Panc1 (cell line): ENCODE measurements at regions not wholly inside any gene's neighbourhood (a gene's known extent, or its start where the extent isn't known, plus 50 kb on each side); places are given as distances from the start of the nearest gene placed in this dataset.

ENCODE experiments used
- ATAC-seq: fragments of 200-7000 bp; cut with Tn5 transposase; 2 replicates; pipeline ENCODE4 v1.9.1; 2020; ENCODE audit warnings: mild to moderate bottlenecking, moderate library complexity
- BruUV-seq: library from RNA; stranded (reverse); fragments of 400-500 nt; replicated peaks from 2 replicates; lab custom pipeline; 2021; lab: Mats Ljungman, UMichigan
- CTCF ChIA-PET: fragments of 300-600 bp; sonication (Branson Sonifier 250); formaldehyde crosslinking; loops from one replicate; lab custom pipeline; 2022; ENCODE audit warnings: antibody characterized with exemption; lab: Charles Lee
- POLR2A ChIA-PET: fragments of 300-600 bp; sonication (Branson Sonifier 250); formaldehyde crosslinking; loops from one replicate; lab custom pipeline; 2022; ENCODE audit warnings: antibody characterized with exemption; lab: Charles Lee
- DNase-seq: peaks from one replicate; pipeline ENCODE4 v3.0.0-alpha.2; 2010; ENCODE audit warnings: low read depth, low spot score
- H3K27ac ChIP-seq: 2 replicates; pipeline ENCODE4 v1.5.1; 2011; ENCODE audit warnings: mild to moderate bottlenecking, low read length, inconsistent platforms
- H3K27me3 ChIP-seq: fragments of 200-500 bp; sonication (Bioruptor generic); 2 replicates; pipeline ENCODE4 v1.6.0; 2014; ENCODE audit warnings: low read length, inconsistent platforms; ENCODE audit not compliant: control insufficient read depth, insufficient read depth
- H3K36me3 ChIP-seq: fragments of 200-500 bp; sonication (Bioruptor generic); 2 replicates; pipeline ENCODE4 v1.5.1; 2014; ENCODE audit warnings: inconsistent platforms, mild to moderate bottlenecking, low read length, moderate library complexity; ENCODE audit not compliant: control insufficient read depth, insufficient read depth
- H3K4me1 ChIP-seq: 2 replicates; pipeline ENCODE4 v1.5.1; 2011; ENCODE audit warnings: inconsistent platforms, mild to moderate bottlenecking, low read length, moderate library complexity; ENCODE audit not compliant: control insufficient read depth, insufficient read depth
- H3K4me3 ChIP-seq, 2 experiments: 2 replicates each; pipeline ENCODE4 v1.5.1; 2011 to 2012; ENCODE audit warnings: low read depth in 2 of 2, low read length in 2 of 2, mild to moderate bottlenecking in 2 of 2, inconsistent platforms in 1 of 2, moderate library complexity in 1 of 2
- H3K9me3 ChIP-seq: fragments of 200-500 bp; sonication (Bioruptor generic); 2 replicates; pipeline ENCODE4 v1.5.1; 2014; ENCODE audit warnings: low read depth, mild to moderate bottlenecking, inconsistent platforms, low read length, moderate library complexity; ENCODE audit not compliant: control insufficient read depth, insufficient read depth
- POLR2AphosphoS5 ChIP-seq: IDR thresholded peaks from 2 replicates; pipeline ENCODE4 v1.6.1; 2012; ENCODE audit warnings: mild to moderate bottlenecking, low read depth, low read length, moderate library complexity
- SIN3A ChIP-seq: IDR thresholded peaks from 2 replicates; pipeline ENCODE4 v1.6.1; 2012; ENCODE audit warnings: low read depth, mild to moderate bottlenecking, low read length, moderate library complexity, borderline replicate concordance; ENCODE audit not compliant: insufficient read depth
- TCF7L2 ChIP-seq: IDR thresholded peaks from 2 replicates; pipeline ENCODE4 v1.6.1; 2011; ENCODE audit warnings: mild to moderate bottlenecking, low read depth, low read length, inconsistent platforms
- in situ Hi-C: cut with HindIII; loops from 2 replicates; pipeline ENCODE4 v1.10.0; 2016; ENCODE audit warnings: low sequenced_read_pairs, low pct_unique_long_range_greater_than_20kb
- intact Hi-C: fragments of 100-400 bp; cut with micrococcal nuclease; formaldehyde crosslinking; loops from one replicate; pipeline ENCODE4 v1.10.0; 2022; ENCODE audit not compliant: unreplicated experiment
- TF ChIP-seq, protein P1 (sequence below): fragments of 450-650 bp; IDR thresholded peaks from 2 replicates; pipeline ENCODE4 v1.5.1; 2017; ENCODE audit warnings: mild to moderate bottlenecking
- TF ChIP-seq, protein P2 (sequence below), 2 experiments: IDR thresholded peaks; 2 replicates each; pipeline ENCODE4 v1.6.1; 2011 to 2012; ENCODE audit warnings: low read depth in 2 of 2, control low read depth in 1 of 2, low read length in 1 of 2, mild to moderate bottlenecking in 1 of 2, moderate library complexity in 1 of 2; ENCODE audit not compliant: insufficient read depth in 1 of 2

DNA sequence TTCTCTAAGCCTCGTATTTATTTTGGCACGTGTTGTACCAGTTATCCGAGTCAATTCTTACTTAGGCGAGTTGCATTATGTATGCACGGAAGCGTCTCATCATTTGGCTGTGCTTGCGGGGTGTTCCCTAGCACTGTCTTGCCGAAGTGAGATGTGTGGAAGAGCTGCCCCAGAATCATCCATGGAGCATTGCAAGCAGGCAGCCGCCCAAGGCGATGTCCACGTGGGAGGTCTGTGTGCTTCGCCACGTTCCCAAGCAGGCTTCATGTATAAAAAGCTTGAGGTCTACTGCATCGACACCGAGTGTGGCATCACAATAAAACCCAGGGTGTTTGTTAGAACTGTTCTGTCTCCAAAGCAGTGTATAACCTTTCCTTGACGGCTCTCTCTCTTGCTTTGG, 849.9 kb downstream of the DCDC2C start:
- DNase-seq (no peak), ATAC-seq (no peak)
- H3K4me3 ChIP-seq, result no peak overlapping the region
- no TSS peak for BruUV-seq
- ChIA-PET POLR2A (no interaction called here), CTCF (no interaction called here)
- H3K27me3 ChIP-seq, result no peaks in the 10 kb centered on the region
- H3K27ac ChIP-seq, result no peak overlapping the region
- no peaks in the 10 kb centered on the region for H3K36me3 ChIP-seq
- in situ Hi-C loops, result no loop called here
- TF ChIP-seq, protein P1, sequence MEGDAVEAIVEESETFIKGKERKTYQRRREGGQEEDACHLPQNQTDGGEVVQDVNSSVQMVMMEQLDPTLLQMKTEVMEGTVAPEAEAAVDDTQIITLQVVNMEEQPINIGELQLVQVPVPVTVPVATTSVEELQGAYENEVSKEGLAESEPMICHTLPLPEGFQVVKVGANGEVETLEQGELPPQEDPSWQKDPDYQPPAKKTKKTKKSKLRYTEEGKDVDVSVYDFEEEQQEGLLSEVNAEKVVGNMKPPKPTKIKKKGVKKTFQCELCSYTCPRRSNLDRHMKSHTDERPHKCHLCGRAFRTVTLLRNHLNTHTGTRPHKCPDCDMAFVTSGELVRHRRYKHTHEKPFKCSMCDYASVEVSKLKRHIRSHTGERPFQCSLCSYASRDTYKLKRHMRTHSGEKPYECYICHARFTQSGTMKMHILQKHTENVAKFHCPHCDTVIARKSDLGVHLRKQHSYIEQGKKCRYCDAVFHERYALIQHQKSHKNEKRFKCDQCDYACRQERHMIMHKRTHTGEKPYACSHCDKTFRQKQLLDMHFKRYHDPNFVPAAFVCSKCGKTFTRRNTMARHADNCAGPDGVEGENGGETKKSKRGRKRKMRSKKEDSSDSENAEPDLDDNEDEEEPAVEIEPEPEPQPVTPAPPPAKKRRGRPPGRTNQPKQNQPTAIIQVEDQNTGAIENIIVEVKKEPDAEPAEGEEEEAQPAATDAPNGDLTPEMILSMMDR, result no peak
- intact Hi-C loops, result no loop called here
- H3K4me1 ChIP-seq, result no peaks in the 10 kb centered on the region
- peaks cover 3% of the 10 kb centered on the region; the same call in 1 of the 2 replicates for H3K9me3 ChIP-seq

DNA sequence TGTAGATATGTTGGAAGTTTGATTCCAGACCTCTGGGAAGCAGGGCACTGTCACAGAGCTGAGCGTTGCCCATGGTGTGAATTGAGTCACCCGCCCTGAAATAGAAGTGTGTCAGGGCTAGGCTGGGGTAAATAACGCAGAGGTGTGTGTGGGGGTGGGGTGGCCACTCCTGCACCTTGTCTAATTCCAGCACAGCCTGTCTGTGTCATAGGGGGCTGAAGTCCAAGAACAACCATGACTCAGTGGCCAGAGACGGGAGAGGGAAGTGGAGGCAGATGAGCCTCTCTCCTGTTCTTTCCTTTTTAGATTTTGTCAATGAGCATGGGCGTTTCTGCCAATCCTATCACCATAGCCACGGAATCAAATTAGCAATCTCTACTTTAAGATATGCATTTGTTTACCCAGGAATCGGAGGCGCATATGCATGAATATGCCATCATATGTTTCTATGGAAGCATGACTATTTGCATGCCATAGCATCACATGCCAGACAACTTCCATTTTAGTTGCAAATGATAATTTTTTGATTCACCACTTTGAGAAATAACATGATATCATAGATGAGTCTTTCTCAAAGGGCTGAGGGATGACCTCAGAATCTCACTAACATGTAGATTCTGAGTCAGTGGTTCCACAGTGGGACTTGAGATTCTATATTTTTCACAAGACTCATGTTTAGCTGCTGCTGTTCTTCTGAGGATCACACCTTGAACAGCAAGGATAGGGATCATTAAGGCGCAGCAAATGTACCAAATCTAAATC, 852.9 kb downstream of the DCDC2C start:
- Histone ChIP-seq H3K27me3 (no peaks in the 10 kb centered on the region), H3K9me3 (peaks cover 3% of the 10 kb centered on the region; the same call in 1 of the 2 replicates), H3K4me1 (no peaks in the 10 kb centered on the region), H3K36me3 (no peaks in the 10 kb centered on the region), H3K27ac (no peak overlapping the region), H3K4me3 (no peak overlapping the region)
- TF ChIP-seq, protein P2, sequence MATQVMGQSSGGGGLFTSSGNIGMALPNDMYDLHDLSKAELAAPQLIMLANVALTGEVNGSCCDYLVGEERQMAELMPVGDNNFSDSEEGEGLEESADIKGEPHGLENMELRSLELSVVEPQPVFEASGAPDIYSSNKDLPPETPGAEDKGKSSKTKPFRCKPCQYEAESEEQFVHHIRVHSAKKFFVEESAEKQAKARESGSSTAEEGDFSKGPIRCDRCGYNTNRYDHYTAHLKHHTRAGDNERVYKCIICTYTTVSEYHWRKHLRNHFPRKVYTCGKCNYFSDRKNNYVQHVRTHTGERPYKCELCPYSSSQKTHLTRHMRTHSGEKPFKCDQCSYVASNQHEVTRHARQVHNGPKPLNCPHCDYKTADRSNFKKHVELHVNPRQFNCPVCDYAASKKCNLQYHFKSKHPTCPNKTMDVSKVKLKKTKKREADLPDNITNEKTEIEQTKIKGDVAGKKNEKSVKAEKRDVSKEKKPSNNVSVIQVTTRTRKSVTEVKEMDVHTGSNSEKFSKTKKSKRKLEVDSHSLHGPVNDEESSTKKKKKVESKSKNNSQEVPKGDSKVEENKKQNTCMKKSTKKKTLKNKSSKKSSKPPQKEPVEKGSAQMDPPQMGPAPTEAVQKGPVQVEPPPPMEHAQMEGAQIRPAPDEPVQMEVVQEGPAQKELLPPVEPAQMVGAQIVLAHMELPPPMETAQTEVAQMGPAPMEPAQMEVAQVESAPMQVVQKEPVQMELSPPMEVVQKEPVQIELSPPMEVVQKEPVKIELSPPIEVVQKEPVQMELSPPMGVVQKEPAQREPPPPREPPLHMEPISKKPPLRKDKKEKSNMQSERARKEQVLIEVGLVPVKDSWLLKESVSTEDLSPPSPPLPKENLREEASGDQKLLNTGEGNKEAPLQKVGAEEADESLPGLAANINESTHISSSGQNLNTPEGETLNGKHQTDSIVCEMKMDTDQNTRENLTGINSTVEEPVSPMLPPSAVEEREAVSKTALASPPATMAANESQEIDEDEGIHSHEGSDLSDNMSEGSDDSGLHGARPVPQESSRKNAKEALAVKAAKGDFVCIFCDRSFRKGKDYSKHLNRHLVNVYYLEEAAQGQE (IDR thresholded peaks at IDR 0.05; ENCODE audit: insufficient read depth in 1 of 2, low read depth in 2 of 2, low read length in 1 of 2), result no peak
- TF ChIP-seq, protein P1, result no peak
- TF ChIP-seq SIN3A, result no peak
- no peak for TF ChIP-seq POLR2AphosphoS5
- no peak for TF ChIP-seq TCF7L2
- ChIA-PET POLR2A (no interaction called here), CTCF (no interaction called here)
- BruUV-seq, result no TSS peak
- DNase-seq (no peak), ATAC-seq (no peak)
- in situ Hi-C loops, result no loop called here
- intact Hi-C loops, result no loop called here
